ENCODE measurements at regions not wholly inside any gene's neighbourhood (a gene's known extent, or its start where the extent isn't known, plus 50 kb on each side); places are given as distances from the start of the nearest gene placed in this dataset.
A peak's percentile ranks its signal among the peaks of the same experiment; 100 is the strongest.

GRCh38 chrY:15501181-15501580 is 976.9 kb downstream of the NLGN4Y start:
- Histone ChIP-seq H3K27ac (ENCODE audit: low read depth, low read length) (no peak overlapping the region), H3K9me3 (ENCODE audit: insufficient read depth, low read depth, low read length) (no peaks in the 10 kb centered on the region), H3K4me1 (ENCODE audit: insufficient read depth, low read length) (peaks cover 8% of the 10 kb centered on the region), H3K4me3 (ENCODE audit: low read length) (no peak overlapping the region), H3K9ac (ENCODE audit: low read depth, low read length) (no peak overlapping the region), H3K36me3 (ENCODE audit: insufficient read depth, low read length) (no peaks in the 10 kb centered on the region), H3K27me3 (ENCODE audit: insufficient read depth, low read length) (no peaks in the 10 kb centered on the region)
- 100% methylated on average over 2 of the region's 2 CpGs for WGBS

GRCh38 chrY:15510288-15510687 is 986.0 kb downstream of the NLGN4Y start:
- peaks cover 24% of the 10 kb centered on the region for H3K4me1 ChIP-seq (ENCODE audit: insufficient read depth, low read length)
- peak overlapping the region; percentile 53; the same call in 1 of the 2 replicates for H3K9ac ChIP-seq (ENCODE audit: low read depth, low read length)
- H3K9me3 ChIP-seq (ENCODE audit: insufficient read depth, low read depth, low read length): no peaks in the 10 kb centered on the region
- H3K4me3 ChIP-seq (ENCODE audit: low read length): peak overlapping the region; percentile 5; the same call in 1 of the 2 replicates
- no peaks in the 10 kb centered on the region for H3K36me3 ChIP-seq (ENCODE audit: insufficient read depth, low read length)
- WGBS: 8% methylated on average over 2 of the region's 2 CpGs
- no peaks in the 10 kb centered on the region for H3K27me3 ChIP-seq (ENCODE audit: insufficient read depth, low read length)
- H3K27ac ChIP-seq (ENCODE audit: low read depth, low read length): peak overlapping the region; percentile 92; the same call in 1 of the 2 replicates

- Histone ChIP-seq H3K4me3 (ENCODE audit: low read length) (peak overlapping the region; percentile 5; the same call in 1 of the 2 replicates), H3K9ac (ENCODE audit: low read depth, low read length) (peak overlapping the region; percentile 53), H3K27me3 (ENCODE audit: insufficient read depth, low read length) (no peaks in the 10 kb centered on the region), H3K36me3 (ENCODE audit: insufficient read depth, low read length) (no peaks in the 10 kb centered on the region), H3K4me1 (ENCODE audit: insufficient read depth, low read length) (peaks cover 24% of the 10 kb centered on the region), H3K27ac (ENCODE audit: low read depth, low read length) (peak overlapping the region; percentile 92), H3K9me3 (ENCODE audit: insufficient read depth, low read depth, low read length) (no peaks in the 10 kb centered on the region)
- WGBS: 46% methylated on average over 4 of the region's 5 CpGs
Measured at GRCh38 chrY:15510984-15511650, 986.8 kb downstream of the NLGN4Y start.

GRCh38 chrY:15535131-15535530 is 1010.8 kb downstream of the NLGN4Y start:
- H3K4me3 ChIP-seq (ENCODE audit: low read length): no peak overlapping the region
- no peaks in the 10 kb centered on the region; the same call in 1 of the 2 replicates for H3K4me1 ChIP-seq (ENCODE audit: insufficient read depth, low read length)
- H3K36me3 ChIP-seq (ENCODE audit: insufficient read depth, low read length): no peaks in the 10 kb centered on the region
- H3K9ac ChIP-seq (ENCODE audit: low read depth, low read length): no peak overlapping the region
- H3K27ac ChIP-seq (ENCODE audit: low read depth, low read length): no peak overlapping the region
- H3K27me3 ChIP-seq (ENCODE audit: insufficient read depth, low read length): no peaks in the 10 kb centered on the region
- 98% methylated on average over 5 of the region's 5 CpGs for WGBS
- H3K9me3 ChIP-seq (ENCODE audit: insufficient read depth, low read depth, low read length): no peaks in the 10 kb centered on the region

- Histone ChIP-seq H3K9me3 (ENCODE audit: insufficient read depth, low read depth, low read length) (no peaks in the 10 kb centered on the region), H3K36me3 (ENCODE audit: insufficient read depth, low read length) (no peaks in the 10 kb centered on the region), H3K27me3 (ENCODE audit: insufficient read depth, low read length) (no peaks in the 10 kb centered on the region), H3K27ac (ENCODE audit: low read depth, low read length) (no peak overlapping the region), H3K4me1 (ENCODE audit: insufficient read depth, low read length) (no peaks in the 10 kb centered on the region; the same call in 1 of the 2 replicates), H3K9ac (ENCODE audit: low read depth, low read length) (no peak overlapping the region), H3K4me3 (ENCODE audit: low read length) (no peak overlapping the region)
- WGBS: 92% methylated on average over 3 of the region's 4 CpGs
Measured at GRCh38 chrY:15535784-15536511, 1011.6 kb downstream of the NLGN4Y start.

GRCh38 chrY:15540516-15540915 is 1016.2 kb downstream of the NLGN4Y start:
- Histone ChIP-seq H3K4me1 (ENCODE audit: insufficient read depth, low read length) (no peaks in the 10 kb centered on the region; the same call in 1 of the 2 replicates), H3K27ac (ENCODE audit: low read depth, low read length) (no peak overlapping the region), H3K27me3 (ENCODE audit: insufficient read depth, low read length) (no peaks in the 10 kb centered on the region), H3K4me3 (ENCODE audit: low read length) (no peak overlapping the region), H3K36me3 (ENCODE audit: insufficient read depth, low read length) (no peaks in the 10 kb centered on the region), H3K9ac (ENCODE audit: low read depth, low read length) (no peak overlapping the region), H3K9me3 (ENCODE audit: insufficient read depth, low read depth, low read length) (no peaks in the 10 kb centered on the region)

- no peaks in the 10 kb centered on the region for H3K4me1 ChIP-seq (ENCODE audit: insufficient read depth, low read length)
- no peaks in the 10 kb centered on the region for H3K9me3 ChIP-seq (ENCODE audit: insufficient read depth, low read depth, low read length)
- H3K27me3 ChIP-seq (ENCODE audit: insufficient read depth, low read length): no peaks in the 10 kb centered on the region
- H3K4me3 ChIP-seq (ENCODE audit: low read length): no peak overlapping the region
- H3K36me3 ChIP-seq (ENCODE audit: insufficient read depth, low read length): no peaks in the 10 kb centered on the region
- H3K27ac ChIP-seq (ENCODE audit: low read depth, low read length): no peak overlapping the region
- H3K9ac ChIP-seq (ENCODE audit: low read depth, low read length): no peak overlapping the region
- WGBS: 100% methylated on average over 1 of the region's 1 CpG
Measured at GRCh38 chrY:15546177-15546754, 1021.9 kb downstream of the NLGN4Y start.

- Histone ChIP-seq H3K27me3 (ENCODE audit: insufficient read depth, low read length) (no peaks in the 10 kb centered on the region), H3K36me3 (ENCODE audit: insufficient read depth, low read length) (no peaks in the 10 kb centered on the region), H3K4me3 (ENCODE audit: low read length) (no peak overlapping the region), H3K27ac (ENCODE audit: low read depth, low read length) (no peak overlapping the region), H3K4me1 (ENCODE audit: insufficient read depth, low read length) (no peaks in the 10 kb centered on the region), H3K9me3 (ENCODE audit: insufficient read depth, low read depth, low read length) (no peaks in the 10 kb centered on the region), H3K9ac (ENCODE audit: low read depth, low read length) (no peak overlapping the region)
- 91% methylated on average over 2 of the region's 2 CpGs for WGBS
Measured at GRCh38 chrY:15552074-15552473, 1027.7 kb downstream of the NLGN4Y start.

GRCh38 chrY:15554991-15555390 is 1030.7 kb downstream of the NLGN4Y start:
- Histone ChIP-seq H3K27ac (ENCODE audit: low read depth, low read length) (no peak overlapping the region), H3K36me3 (ENCODE audit: insufficient read depth, low read length) (no peaks in the 10 kb centered on the region), H3K4me3 (ENCODE audit: low read length) (no peak overlapping the region), H3K9ac (ENCODE audit: low read depth, low read length) (no peak overlapping the region), H3K4me1 (ENCODE audit: insufficient read depth, low read length) (no peaks in the 10 kb centered on the region), H3K9me3 (ENCODE audit: insufficient read depth, low read depth, low read length) (no peaks in the 10 kb centered on the region), H3K27me3 (ENCODE audit: insufficient read depth, low read length) (no peaks in the 10 kb centered on the region)
- WGBS: 93% methylated on average over 1 of the region's 1 CpG

- Histone ChIP-seq H3K27me3 (ENCODE audit: insufficient read depth, low read length) (no peaks in the 10 kb centered on the region), H3K27ac (ENCODE audit: low read depth, low read length) (no peak overlapping the region), H3K9ac (ENCODE audit: low read depth, low read length) (no peak overlapping the region), H3K36me3 (ENCODE audit: insufficient read depth, low read length) (no peaks in the 10 kb centered on the region), H3K4me3 (ENCODE audit: low read length) (no peak overlapping the region), H3K4me1 (ENCODE audit: insufficient read depth, low read length) (no peaks in the 10 kb centered on the region), H3K9me3 (ENCODE audit: insufficient read depth, low read depth, low read length) (no peaks in the 10 kb centered on the region)
Measured at GRCh38 chrY:15559169-15559568, 1034.8 kb downstream of the NLGN4Y start.

GRCh38 chrY:15560840-15561239 is 1036.5 kb downstream of the NLGN4Y start:
- H3K4me3 ChIP-seq (ENCODE audit: low read length): no peak overlapping the region
- WGBS: 100% methylated on average over 3 of the region's 3 CpGs
- H3K27ac ChIP-seq (ENCODE audit: low read depth, low read length): no peak overlapping the region
- H3K36me3 ChIP-seq (ENCODE audit: insufficient read depth, low read length): no peaks in the 10 kb centered on the region
- no peaks in the 10 kb centered on the region for H3K27me3 ChIP-seq (ENCODE audit: insufficient read depth, low read length)
- no peaks in the 10 kb centered on the region for H3K4me1 ChIP-seq (ENCODE audit: insufficient read depth, low read length)
- no peak overlapping the region for H3K9ac ChIP-seq (ENCODE audit: low read depth, low read length)
- no peaks in the 10 kb centered on the region for H3K9me3 ChIP-seq (ENCODE audit: insufficient read depth, low read depth, low read length)
